ENCODE measurements at regions not wholly inside any gene's neighbourhood (a gene's known extent, or its start where the extent isn't known, plus 50 kb on each side); places are given as distances from the start of the nearest gene placed in this dataset.

DNA sequence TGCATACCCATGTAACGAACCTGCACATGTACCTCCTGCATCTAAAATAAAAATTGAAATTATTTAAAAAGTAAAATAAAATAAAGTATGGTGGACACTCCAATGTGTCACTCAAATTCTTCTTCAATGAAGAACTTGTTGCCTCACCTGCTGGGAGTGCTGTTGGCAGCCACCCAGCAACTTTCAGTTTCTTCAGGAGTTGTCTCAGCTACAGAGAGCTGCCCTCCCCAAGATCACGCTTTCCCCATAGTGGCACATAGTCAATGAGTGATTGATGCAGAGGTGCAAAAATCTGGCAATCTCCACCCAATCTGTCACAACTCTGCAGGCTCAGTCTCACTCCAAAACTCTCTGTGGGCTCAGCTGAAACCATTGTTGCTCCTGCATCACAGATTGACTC lies 92.3 kb upstream of the C11orf87 start:
- TF ChIP-seq, protein P1, sequence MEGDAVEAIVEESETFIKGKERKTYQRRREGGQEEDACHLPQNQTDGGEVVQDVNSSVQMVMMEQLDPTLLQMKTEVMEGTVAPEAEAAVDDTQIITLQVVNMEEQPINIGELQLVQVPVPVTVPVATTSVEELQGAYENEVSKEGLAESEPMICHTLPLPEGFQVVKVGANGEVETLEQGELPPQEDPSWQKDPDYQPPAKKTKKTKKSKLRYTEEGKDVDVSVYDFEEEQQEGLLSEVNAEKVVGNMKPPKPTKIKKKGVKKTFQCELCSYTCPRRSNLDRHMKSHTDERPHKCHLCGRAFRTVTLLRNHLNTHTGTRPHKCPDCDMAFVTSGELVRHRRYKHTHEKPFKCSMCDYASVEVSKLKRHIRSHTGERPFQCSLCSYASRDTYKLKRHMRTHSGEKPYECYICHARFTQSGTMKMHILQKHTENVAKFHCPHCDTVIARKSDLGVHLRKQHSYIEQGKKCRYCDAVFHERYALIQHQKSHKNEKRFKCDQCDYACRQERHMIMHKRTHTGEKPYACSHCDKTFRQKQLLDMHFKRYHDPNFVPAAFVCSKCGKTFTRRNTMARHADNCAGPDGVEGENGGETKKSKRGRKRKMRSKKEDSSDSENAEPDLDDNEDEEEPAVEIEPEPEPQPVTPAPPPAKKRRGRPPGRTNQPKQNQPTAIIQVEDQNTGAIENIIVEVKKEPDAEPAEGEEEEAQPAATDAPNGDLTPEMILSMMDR (IDR thresholded peaks at IDR 0.05): no peak
- DNase-seq (no peak), ATAC-seq (no peak)
- intact Hi-C loops (cut with DNase I, micrococcal nuclease): no loop called here
- H3K36me3 ChIP-seq (ENCODE audit: low read depth): no peaks in the 10 kb centered on the region
- H3K4me1 ChIP-seq (ENCODE audit: low read depth): no peaks in the 10 kb centered on the region
- no peaks in the 10 kb centered on the region for H3K9me3 ChIP-seq
- H3K4me3 ChIP-seq: no peak overlapping the region

- ATAC-seq: no peak
- intact Hi-C loops (cut with DNase I, micrococcal nuclease): no loop called here
- DNase-seq: no peak
- H3K9me3 ChIP-seq: no peaks in the 10 kb centered on the region
- H3K4me3 ChIP-seq: no peak overlapping the region
- TF ChIP-seq, protein P1 (IDR thresholded peaks at IDR 0.05): no peak
- H3K4me1 ChIP-seq (ENCODE audit: low read depth): no peaks in the 10 kb centered on the region
- H3K36me3 ChIP-seq (ENCODE audit: low read depth): no peaks in the 10 kb centered on the region
Observed at GRCh38 chr11:109338131-109338530, 83.9 kb upstream of the C11orf87 start.

GRCh38 chr11:109342261-109342660 lies 79.7 kb upstream of the C11orf87 start:
- TF ChIP-seq, protein P1 (IDR thresholded peaks at IDR 0.05): no peak
- Histone ChIP-seq H3K4me1 (ENCODE audit: low read depth) (no peaks in the 10 kb centered on the region), H3K36me3 (ENCODE audit: low read depth) (no peaks in the 10 kb centered on the region), H3K9me3 (no peaks in the 10 kb centered on the region), H3K4me3 (no peak overlapping the region)
- intact Hi-C loops (cut with DNase I, micrococcal nuclease): no loop called here
- ATAC-seq: no peak
- no peak for DNase-seq

DNA sequence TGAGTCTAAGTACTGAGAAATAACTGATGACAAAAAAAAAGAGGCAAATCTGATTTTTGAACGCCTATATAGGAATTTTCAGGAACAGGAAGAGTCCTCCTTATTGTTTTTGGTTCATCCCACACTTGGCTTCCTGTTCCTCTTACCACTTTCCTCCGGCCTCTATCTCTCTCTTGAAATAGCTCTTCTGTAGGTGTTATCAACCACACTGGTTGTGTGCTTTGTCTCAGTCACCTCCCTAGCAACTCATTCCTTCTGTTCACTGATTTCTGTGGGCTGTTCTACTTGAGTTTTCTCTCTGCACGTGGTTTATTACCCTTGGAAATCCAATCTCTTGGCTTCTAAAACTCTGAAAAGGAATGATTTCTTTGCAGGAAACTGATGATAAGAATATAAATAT lies 78.7 kb upstream of the C11orf87 start:
- intact Hi-C loops (cut with DNase I, micrococcal nuclease): no loop called here
- TF ChIP-seq, protein P1 (IDR thresholded peaks at IDR 0.05): no peak
- H3K9me3 ChIP-seq: no peaks in the 10 kb centered on the region
- no peak for ATAC-seq
- DNase-seq: no peak
- H3K4me1 ChIP-seq (ENCODE audit: low read depth): no peaks in the 10 kb centered on the region
- no peaks in the 10 kb centered on the region for H3K36me3 ChIP-seq (ENCODE audit: low read depth)
- no peak overlapping the region for H3K4me3 ChIP-seq

- Histone ChIP-seq H3K36me3 (ENCODE audit: low read depth) (no peaks in the 10 kb centered on the region), H3K4me1 (ENCODE audit: low read depth) (no peaks in the 10 kb centered on the region), H3K9me3 (no peaks in the 10 kb centered on the region), H3K4me3 (no peak overlapping the region)
- intact Hi-C loops (cut with DNase I, micrococcal nuclease): no loop called here
- DNase-seq (no peak), ATAC-seq (no peak)
- TF ChIP-seq, protein P1 (IDR thresholded peaks at IDR 0.05): no peak
Observed at GRCh38 chr11:109347304-109347703, 74.7 kb upstream of the C11orf87 start.
